Mesendoderm (in vitro differentiated cells): ENCODE measurements at regions not wholly inside any gene's neighbourhood (a gene's known extent, or its start where the extent isn't known, plus 50 kb on each side); places are given as distances from the start of the nearest gene placed in this dataset.
A peak's percentile ranks its signal among the peaks of the same experiment; 100 is the strongest.

ENCODE experiments used
- DNase-seq: peaks from one replicate; pipeline ENCODE4 v3.0.0; 2013
- H2AK5ac ChIP-seq: 2 replicates; pipeline ENCODE4 v1.6.1; 2013; ENCODE audit warnings: low read length, inconsistent platforms
- H2BK120ac ChIP-seq: 2 replicates; pipeline ENCODE4 v1.6.1; 2013; ENCODE audit warnings: low read depth, mild to moderate bottlenecking, low read length, moderate library complexity, mixed read lengths
- H2BK15ac ChIP-seq: replicated peaks from 2 replicates; pipeline ENCODE4 v1.6.1; 2013; ENCODE audit warnings: low read depth, mild to moderate bottlenecking, moderate library complexity
- H2BK5ac ChIP-seq: 2 replicates; pipeline ENCODE4 v1.6.1; 2013; ENCODE audit warnings: low read length, inconsistent platforms
- H3K18ac ChIP-seq: 2 replicates; pipeline ENCODE4 v1.6.1; 2013; ENCODE audit warnings: mild to moderate bottlenecking, low read length, mixed read lengths
- H3K23ac ChIP-seq: one replicate; pipeline ENCODE4 v1.6.1; 2013; ENCODE audit warnings: low read length
- H3K27ac ChIP-seq: 2 replicates; pipeline ENCODE4 v1.5.1; 2013; ENCODE audit warnings: low read depth, mild to moderate bottlenecking, inconsistent platforms, low read length, moderate library complexity
- H3K27me3 ChIP-seq: 2 replicates; pipeline ENCODE4 v1.6.1; 2013; ENCODE audit warnings: low read length, control low read depth, mild to moderate bottlenecking, inconsistent platforms; ENCODE audit not compliant: insufficient read depth, poor library complexity
- H3K36me3 ChIP-seq: 2 replicates; pipeline ENCODE4 v1.6.1; 2013; ENCODE audit warnings: low read length, inconsistent platforms; ENCODE audit not compliant: control insufficient read depth, insufficient read depth
- H3K4ac ChIP-seq: one replicate; pipeline ENCODE4 v1.6.1; 2013; ENCODE audit warnings: low read depth, mild to moderate bottlenecking, low read length, moderate library complexity
- H3K4me1 ChIP-seq: 2 replicates; pipeline ENCODE4 v1.6.1; 2013; ENCODE audit warnings: low read depth, low read length, inconsistent platforms; ENCODE audit not compliant: control insufficient read depth
- H3K4me2 ChIP-seq: 2 replicates; pipeline ENCODE4 v1.6.1; 2013; ENCODE audit warnings: low read length
- H3K4me3 ChIP-seq: 2 replicates; pipeline ENCODE4 v1.5.1; 2013; ENCODE audit warnings: mild to moderate bottlenecking, low read length
- H3K56ac ChIP-seq: one replicate; pipeline ENCODE4 v1.6.1; 2013; ENCODE audit warnings: low read length
- H3K79me1 ChIP-seq: 2 replicates; pipeline ENCODE4 v1.6.1; 2013; ENCODE audit warnings: low read length, inconsistent platforms
- H3K79me2 ChIP-seq: 2 replicates; pipeline ENCODE4 v1.6.1; 2013; ENCODE audit warnings: mild to moderate bottlenecking, low read length; ENCODE audit not compliant: control insufficient read depth, insufficient read depth
- H3K9ac ChIP-seq: 2 replicates; pipeline ENCODE4 v1.6.1; 2013; ENCODE audit warnings: low read length, inconsistent platforms
- H4K5ac ChIP-seq: one replicate; pipeline ENCODE4 v1.6.1; 2013; ENCODE audit warnings: low read length
- H4K8ac ChIP-seq: one replicate; pipeline ENCODE4 v1.6.1; 2013; ENCODE audit warnings: low read depth, mild to moderate bottlenecking, control low read depth, low read length, moderate library complexity
- WGBS: extraction: QIAGEN DNeasy Blood & Tissue Kit; methylation state at CpG from one replicate; pipeline ENCODE4 v1.1.7; 2013; ENCODE audit warnings: low lambda C conversion rate, missing lambda C conversion rate; ENCODE audit not compliant: insufficient coverage; ENCODE audit errors: extremely low coverage; 5-methylcytosine and 5-hydroxymethylcytosine counted together

- Histone ChIP-seq H3K27me3 (no peaks in the 10 kb centered on the region), H3K4me2 (no peak overlapping the region)
Measured at GRCh38 chr13:34345258-34345965, 527.5 kb downstream of the RFC3 start.

GRCh38 chr13:34346626-34347025, 528.7 kb downstream of the RFC3 start:
- no peak overlapping the region for H2BK120ac ChIP-seq
- no peaks in the 10 kb centered on the region for H3K36me3 ChIP-seq
- no peak overlapping the region for H3K4ac ChIP-seq
- no peaks in the 10 kb centered on the region for H3K79me1 ChIP-seq
- H3K18ac ChIP-seq, result no peak overlapping the region
- no peak overlapping the region for H2BK5ac ChIP-seq
- H3K79me2 ChIP-seq, result no peaks in the 10 kb centered on the region
- H3K4me1 ChIP-seq, result no peaks in the 10 kb centered on the region
- no peaks in the 10 kb centered on the region for H3K27me3 ChIP-seq
- DNase-seq, result no peak
- H3K23ac ChIP-seq, result no peak overlapping the region
- H4K8ac ChIP-seq, result no peak overlapping the region
- H2BK15ac ChIP-seq, result no peak overlapping the region
- H2AK5ac ChIP-seq, result no peak overlapping the region
- no peak overlapping the region for H3K56ac ChIP-seq
- H3K4me3 ChIP-seq, result no peak overlapping the region
- no peak overlapping the region for H3K27ac ChIP-seq
- no CpG with 5 or more reads among the region's 4 CpGs for WGBS
- H3K9ac ChIP-seq, result no peak overlapping the region
- H3K4me2 ChIP-seq, result no peak overlapping the region
- no peak overlapping the region for H4K5ac ChIP-seq

More at GRCh38 chr13:34345258-34345965, 527.5 kb downstream of the RFC3 start:
- peak; percentile 14 for DNase-seq
- H3K27ac ChIP-seq, result no peak overlapping the region
- no peak overlapping the region for H4K5ac ChIP-seq
- no peak overlapping the region for H3K23ac ChIP-seq
- no peak overlapping the region for H2BK120ac ChIP-seq
- no peaks in the 10 kb centered on the region for H3K79me2 ChIP-seq
- WGBS, result no CpG with 5 or more reads among the region's 7 CpGs
- no peak overlapping the region for H2BK5ac ChIP-seq
- no peak overlapping the region for H2AK5ac ChIP-seq
- no peaks in the 10 kb centered on the region for H3K4me1 ChIP-seq
- H3K4ac ChIP-seq, result no peak overlapping the region
- H2BK15ac ChIP-seq, result no peak overlapping the region
- H4K8ac ChIP-seq, result no peak overlapping the region
- H3K18ac ChIP-seq, result no peak overlapping the region
- no peak overlapping the region for H3K4me3 ChIP-seq
- H3K56ac ChIP-seq, result no peak overlapping the region
- no peak overlapping the region for H3K9ac ChIP-seq
- no peaks in the 10 kb centered on the region for H3K79me1 ChIP-seq
- H3K36me3 ChIP-seq, result no peaks in the 10 kb centered on the region

GRCh38 chr13:34347784-34348573, 530.0 kb downstream of the RFC3 start:
- no peak overlapping the region for H2BK120ac ChIP-seq
- no peaks in the 10 kb centered on the region for H3K79me1 ChIP-seq
- no peaks in the 10 kb centered on the region for H3K36me3 ChIP-seq
- no peak overlapping the region for H4K5ac ChIP-seq
- no peak overlapping the region for H2BK15ac ChIP-seq
- no peak overlapping the region for H3K4me3 ChIP-seq
- no CpG with 5 or more reads among the region's 10 CpGs for WGBS
- H3K4ac ChIP-seq, result no peak overlapping the region
- no peak overlapping the region for H3K23ac ChIP-seq
- no peak for DNase-seq
- H3K27me3 ChIP-seq, result no peaks in the 10 kb centered on the region
- no peak overlapping the region for H2BK5ac ChIP-seq
- no peaks in the 10 kb centered on the region for H3K4me1 ChIP-seq
- H3K79me2 ChIP-seq, result no peaks in the 10 kb centered on the region
- H3K18ac ChIP-seq, result no peak overlapping the region
- H4K8ac ChIP-seq, result no peak overlapping the region
- H3K4me2 ChIP-seq, result no peak overlapping the region
- H3K9ac ChIP-seq, result no peak overlapping the region
- no peak overlapping the region for H2AK5ac ChIP-seq
- H3K56ac ChIP-seq, result no peak overlapping the region
- no peak overlapping the region for H3K27ac ChIP-seq

GRCh38 chr13:34349091-34349722, 531.3 kb downstream of the RFC3 start:
- H2AK5ac ChIP-seq, result no peak overlapping the region
- no peaks in the 10 kb centered on the region for H3K36me3 ChIP-seq
- H3K4me2 ChIP-seq, result no peak overlapping the region
- no peaks in the 10 kb centered on the region for H3K27me3 ChIP-seq
- no peak overlapping the region for H3K27ac ChIP-seq
- H3K4me3 ChIP-seq, result no peak overlapping the region
- no peaks in the 10 kb centered on the region for H3K4me1 ChIP-seq
- WGBS, result no CpG with 5 or more reads among the region's 1 CpG
- no peak overlapping the region for H4K8ac ChIP-seq
- H3K79me1 ChIP-seq, result no peaks in the 10 kb centered on the region
- no peak overlapping the region for H3K56ac ChIP-seq
- no peaks in the 10 kb centered on the region for H3K79me2 ChIP-seq
- H3K23ac ChIP-seq, result no peak overlapping the region
- no peak overlapping the region for H2BK15ac ChIP-seq
- H3K9ac ChIP-seq, result no peak overlapping the region
- H2BK120ac ChIP-seq, result no peak overlapping the region
- DNase-seq, result no peak
- no peak overlapping the region for H2BK5ac ChIP-seq
- H3K18ac ChIP-seq, result no peak overlapping the region
- no peak overlapping the region for H3K4ac ChIP-seq
- H4K5ac ChIP-seq, result no peak overlapping the region

- H3K4me2 ChIP-seq, result no peak overlapping the region
- H3K4me1 ChIP-seq, result no peaks in the 10 kb centered on the region
- H2AK5ac ChIP-seq, result no peak overlapping the region
- no peak overlapping the region for H3K9ac ChIP-seq
- H4K8ac ChIP-seq, result no peak overlapping the region
- H4K5ac ChIP-seq, result no peak overlapping the region
- H3K36me3 ChIP-seq, result no peaks in the 10 kb centered on the region
- H3K27ac ChIP-seq, result no peak overlapping the region
- H3K23ac ChIP-seq, result no peak overlapping the region
- H2BK120ac ChIP-seq, result no peak overlapping the region
- no peak overlapping the region for H3K4me3 ChIP-seq
- H2BK15ac ChIP-seq, result no peak overlapping the region
- WGBS, result no CpG with 5 or more reads among the region's 3 CpGs
- DNase-seq, result no peak
- no peak overlapping the region for H3K18ac ChIP-seq
- H3K4ac ChIP-seq, result no peak overlapping the region
- no peak overlapping the region for H3K56ac ChIP-seq
- H2BK5ac ChIP-seq, result no peak overlapping the region
- H3K27me3 ChIP-seq, result no peaks in the 10 kb centered on the region
- H3K79me1 ChIP-seq, result no peaks in the 10 kb centered on the region
- H3K79me2 ChIP-seq, result no peaks in the 10 kb centered on the region
Measured at GRCh38 chr13:34350671-34351070, 532.7 kb downstream of the RFC3 start.
